ENCODE measurements at regions not wholly inside any gene's neighbourhood (a gene's known extent, or its start where the extent isn't known, plus 50 kb on each side); places are given as distances from the start of the nearest gene placed in this dataset.

- Histone ChIP-seq H4K20me1 (ENCODE audit: insufficient read depth) (no peaks in the 10 kb centered on the region), H3K27ac (no peak overlapping the region), H3K4me3 (IDR thresholded peaks at IDR 0.05; ENCODE audit: insufficient read depth, low read depth, low read length) (no peak overlapping the region), H3K27me3 (ENCODE audit: insufficient read depth, low read depth) (no peaks in the 10 kb centered on the region; the same call in 1 of the 2 replicates), H3K4me2 (no peak overlapping the region), H2AFZ (ENCODE audit: low read depth) (no peak overlapping the region), H3K36me3 (ENCODE audit: insufficient read depth) (no peaks in the 10 kb centered on the region), H3K4me1 (ENCODE audit: low read depth, poor library complexity, severe bottlenecking) (no peaks in the 10 kb centered on the region), H3K9ac (no peak overlapping the region), H3K79me2 (ENCODE audit: insufficient read depth, low read depth) (no peaks in the 10 kb centered on the region)
- no peak for TF ChIP-seq CTCF (conservative IDR thresholded peaks at IDR 0.05; ENCODE audit: low read depth, low read length)
These were observed 187.2 kb upstream of the AJAP1 start for GRCh38 chr1:4467241-4467640.

- H3K36me3 ChIP-seq (ENCODE audit: insufficient read depth), result no peaks in the 10 kb centered on the region
- no peak overlapping the region for H3K9ac ChIP-seq
- no peak overlapping the region for H3K4me3 ChIP-seq (IDR thresholded peaks at IDR 0.05; ENCODE audit: insufficient read depth, low read depth, low read length)
- H2AFZ ChIP-seq (ENCODE audit: low read depth), result no peak overlapping the region
- H4K20me1 ChIP-seq (ENCODE audit: insufficient read depth), result no peaks in the 10 kb centered on the region
- no peaks in the 10 kb centered on the region for H3K79me2 ChIP-seq (ENCODE audit: insufficient read depth, low read depth)
- no peaks in the 10 kb centered on the region for H3K4me1 ChIP-seq (ENCODE audit: low read depth, poor library complexity, severe bottlenecking)
- no peak overlapping the region for H3K27ac ChIP-seq
- no peaks in the 10 kb centered on the region; the same call in 1 of the 2 replicates for H3K27me3 ChIP-seq (ENCODE audit: insufficient read depth, low read depth)
- TF ChIP-seq CTCF (conservative IDR thresholded peaks at IDR 0.05; ENCODE audit: low read depth, low read length), result no peak
- H3K4me2 ChIP-seq, result no peak overlapping the region
These were observed 186.0 kb upstream of the AJAP1 start for GRCh38 chr1:4468386-4468785.

- Histone ChIP-seq H3K4me3 (IDR thresholded peaks at IDR 0.05; ENCODE audit: insufficient read depth, low read depth, low read length) (no peak overlapping the region), H2AFZ (ENCODE audit: low read depth) (no peak overlapping the region), H3K79me2 (ENCODE audit: insufficient read depth, low read depth) (no peaks in the 10 kb centered on the region), H3K36me3 (ENCODE audit: insufficient read depth) (no peaks in the 10 kb centered on the region), H3K27ac (no peak overlapping the region), H3K9ac (no peak overlapping the region), H3K4me1 (ENCODE audit: low read depth, poor library complexity, severe bottlenecking) (no peaks in the 10 kb centered on the region), H3K27me3 (ENCODE audit: insufficient read depth, low read depth) (no peaks in the 10 kb centered on the region; the same call in 1 of the 2 replicates), H4K20me1 (ENCODE audit: insufficient read depth) (no peaks in the 10 kb centered on the region), H3K4me2 (no peak overlapping the region)
- TF ChIP-seq CTCF (conservative IDR thresholded peaks at IDR 0.05; ENCODE audit: low read depth, low read length), result no peak
These were observed 185.4 kb upstream of the AJAP1 start for GRCh38 chr1:4468804-4469514.

- no peak overlapping the region for H3K9ac ChIP-seq
- H3K27me3 ChIP-seq (ENCODE audit: insufficient read depth, low read depth), result no peaks in the 10 kb centered on the region; the same call in 1 of the 2 replicates
- no peak overlapping the region for H2AFZ ChIP-seq (ENCODE audit: low read depth)
- no peak overlapping the region for H3K4me2 ChIP-seq
- no peak for TF ChIP-seq CTCF (conservative IDR thresholded peaks at IDR 0.05; ENCODE audit: low read depth, low read length)
- H3K27ac ChIP-seq, result no peak overlapping the region
- H4K20me1 ChIP-seq (ENCODE audit: insufficient read depth), result no peaks in the 10 kb centered on the region
- H3K4me3 ChIP-seq (IDR thresholded peaks at IDR 0.05; ENCODE audit: insufficient read depth, low read depth, low read length), result no peak overlapping the region
- H3K4me1 ChIP-seq (ENCODE audit: low read depth, poor library complexity, severe bottlenecking), result no peaks in the 10 kb centered on the region
- no peaks in the 10 kb centered on the region for H3K79me2 ChIP-seq (ENCODE audit: insufficient read depth, low read depth)
- H3K36me3 ChIP-seq (ENCODE audit: insufficient read depth), result no peaks in the 10 kb centered on the region
These were observed 178.0 kb upstream of the AJAP1 start for GRCh38 chr1:4476394-4476793.
